ENCODE measurements at regions not wholly inside any gene's neighbourhood (a gene's known extent, or its start where the extent isn't known, plus 50 kb on each side); places are given as distances from the start of the nearest gene placed in this dataset.

- DNase-seq (ENCODE audit: low spot score), result no peak
Measured at GRCh38 chr1:81617308-81617967, 183.3 kb upstream of the ADGRL2 start.

GRCh38 chr1:81613803-81614202, 186.9 kb upstream of the ADGRL2 start:
- DNase-seq (ENCODE audit: low spot score), result no peak

GRCh38 chr1:81607924-81608323, 192.8 kb upstream of the ADGRL2 start:
- no peak for DNase-seq (ENCODE audit: low spot score)

GRCh38 chr1:81607086-81607485, 193.6 kb upstream of the ADGRL2 start:
- no peak for DNase-seq (ENCODE audit: low spot score)

- DNase-seq (ENCODE audit: low spot score), result no peak
Measured at GRCh38 chr1:81606656-81607055, 194.1 kb upstream of the ADGRL2 start.

GRCh38 chr1:81605023-81605422, 195.7 kb upstream of the ADGRL2 start:
- DNase-seq (ENCODE audit: low spot score), result no peak

- DNase-seq (ENCODE audit: low spot score), result no peak
Measured at GRCh38 chr1:81600878-81601622, 199.7 kb upstream of the ADGRL2 start.

GRCh38 chr1:81600363-81600762, 200.4 kb upstream of the ADGRL2 start:
- DNase-seq (ENCODE audit: low spot score), result no peak

- no peak for DNase-seq (ENCODE audit: low spot score)
Measured at GRCh38 chr1:81598623-81599022, 202.1 kb upstream of the ADGRL2 start.

- DNase-seq (ENCODE audit: low spot score), result no peak
Measured at GRCh38 chr1:81597720-81598426, 202.9 kb upstream of the ADGRL2 start.

GRCh38 chr1:81596341-81596740, 204.4 kb upstream of the ADGRL2 start:
- DNase-seq (ENCODE audit: low spot score), result peak; percentile 13

- DNase-seq (ENCODE audit: low spot score), result no peak
Measured at GRCh38 chr1:81594206-81594605, 206.5 kb upstream of the ADGRL2 start.

- DNase-seq (ENCODE audit: low spot score), result no peak
Measured at GRCh38 chr1:81592233-81592632, 208.5 kb upstream of the ADGRL2 start.

- DNase-seq (ENCODE audit: low spot score), result no peak
Measured at GRCh38 chr1:81590171-81590570, 210.6 kb upstream of the ADGRL2 start.

- DNase-seq (ENCODE audit: low spot score), result no peak
Measured at GRCh38 chr1:81588149-81588548, 212.6 kb upstream of the ADGRL2 start.

GRCh38 chr1:81587426-81587825, 213.3 kb upstream of the ADGRL2 start:
- no peak for DNase-seq (ENCODE audit: low spot score)

GRCh38 chr1:81585371-81585770, 215.4 kb upstream of the ADGRL2 start:
- DNase-seq (ENCODE audit: low spot score), result no peak

GRCh38 chr1:81584398-81584797, 216.3 kb upstream of the ADGRL2 start:
- DNase-seq (ENCODE audit: low spot score), result no peak

GRCh38 chr1:81583878-81584277, 216.9 kb upstream of the ADGRL2 start:
- no peak for DNase-seq (ENCODE audit: low spot score)

GRCh38 chr1:81582467-81582986, 218.2 kb upstream of the ADGRL2 start:
- DNase-seq (ENCODE audit: low spot score), result peak; percentile 8

GRCh38 chr1:81578867-81579266, 221.9 kb upstream of the ADGRL2 start:
- no peak for DNase-seq (ENCODE audit: low spot score)

- peak; percentile 5 for DNase-seq (ENCODE audit: low spot score)
Measured at GRCh38 chr1:81577004-81577697, 223.6 kb upstream of the ADGRL2 start.

All from Ammon's horn (tissue), 1 donor.